ENCODE measurements at regions not wholly inside any gene's neighbourhood (a gene's known extent, or its start where the extent isn't known, plus 50 kb on each side); places are given as distances from the start of the nearest gene placed in this dataset.

GRCh38 chr4:176571206-176571605 lies 221.5 kb downstream of the VEGFC start:
- Mint-ChIP-seq H3K4me3 (no peak overlapping the region), H3K4me1 (no peaks in the 10 kb centered on the region)

GRCh38 chr4:176575141-176575730 lies 217.5 kb downstream of the VEGFC start:
- Histone ChIP-seq H3K36me3 (ENCODE audit: control insufficient read depth, insufficient read depth, low read length) (no peaks in the 10 kb centered on the region), H3K9ac (ENCODE audit: extremely low read depth, low read length, poor library complexity, severe bottlenecking) (no peak overlapping the region), H3K27me3 (ENCODE audit: control insufficient read depth, insufficient read depth, low read length, poor library complexity, severe bottlenecking) (peaks cover 23% of the 10 kb centered on the region), H3K27ac (ENCODE audit: low read depth, low read length) (no peak overlapping the region), H3K4me3 (ENCODE audit: low read length) (no peak overlapping the region), H3K4me1 (ENCODE audit: control insufficient read depth, insufficient read depth, low read length) (peaks cover 5% of the 10 kb centered on the region), H3K9me3 (ENCODE audit: control insufficient read depth, low read length) (no peaks in the 10 kb centered on the region)
- Mint-ChIP-seq H3K9me3 (no peaks in the 10 kb centered on the region), H3K4me1 (peaks cover 24% of the 10 kb centered on the region), H3K4me3 (no peak overlapping the region), H3K27me3 (ENCODE audit: insufficient read depth) (peaks cover 29% of the 10 kb centered on the region), H3K27ac (no peak overlapping the region), H3K36me3 (ENCODE audit: low read depth) (no peaks in the 10 kb centered on the region)
- DNase-seq, result no peak
- no peak for TF ChIP-seq CTCF (conservative IDR thresholded peaks at IDR 0.05)
- 22 to 79% methylated on average over 1 to 2 of the region's 2 CpGs for WGBS, 2 experiments (ENCODE audit: insufficient coverage in 1 of 2, insufficient read length in 1 of 2)

More at GRCh38 chr4:176571206-176571605, 221.5 kb downstream of the VEGFC start:
- Histone ChIP-seq H3K9ac (ENCODE audit: extremely low read depth, low read length, poor library complexity, severe bottlenecking) (no peak overlapping the region), H3K27ac (ENCODE audit: low read depth, low read length) (no peak overlapping the region), H3K9me3 (ENCODE audit: control insufficient read depth, low read length) (no peaks in the 10 kb centered on the region), H3K36me3 (ENCODE audit: control insufficient read depth, insufficient read depth, low read length) (no peaks in the 10 kb centered on the region), H3K4me3 (ENCODE audit: low read length) (no peak overlapping the region), H3K27me3 (ENCODE audit: control insufficient read depth, insufficient read depth, low read length, poor library complexity, severe bottlenecking) (peaks cover 9% of the 10 kb centered on the region), H3K4me1 (ENCODE audit: control insufficient read depth, insufficient read depth, low read length) (no peaks in the 10 kb centered on the region)
- Mint-ChIP-seq H3K27me3 (ENCODE audit: insufficient read depth) (peaks cover 11% of the 10 kb centered on the region), H3K27ac (no peak overlapping the region), H3K9me3 (no peaks in the 10 kb centered on the region), H3K36me3 (ENCODE audit: low read depth) (no peaks in the 10 kb centered on the region)
- TF ChIP-seq CTCF (conservative IDR thresholded peaks at IDR 0.05), result no peak
- no peak for DNase-seq
- WGBS, 2 experiments (ENCODE audit: insufficient coverage in 1 of 2, insufficient read length in 1 of 2), result 84 to 98% methylated on average over 4 to 6 of the region's 6 CpGs

- Mint-ChIP-seq H3K9me3 (no peaks in the 10 kb centered on the region), H3K36me3 (ENCODE audit: low read depth) (no peaks in the 10 kb centered on the region), H3K27me3 (ENCODE audit: insufficient read depth) (peaks cover 45% of the 10 kb centered on the region), H3K4me1 (peaks cover 34% of the 10 kb centered on the region), H3K27ac (no peak overlapping the region), H3K4me3 (no peak overlapping the region)
- Histone ChIP-seq H3K27ac (ENCODE audit: low read depth, low read length) (no peak overlapping the region), H3K36me3 (ENCODE audit: control insufficient read depth, insufficient read depth, low read length) (no peaks in the 10 kb centered on the region), H3K9ac (ENCODE audit: extremely low read depth, low read length, poor library complexity, severe bottlenecking) (no peak overlapping the region), H3K4me1 (ENCODE audit: control insufficient read depth, insufficient read depth, low read length) (peaks cover 5% of the 10 kb centered on the region), H3K9me3 (ENCODE audit: control insufficient read depth, low read length) (no peaks in the 10 kb centered on the region), H3K4me3 (ENCODE audit: low read length) (no peak overlapping the region), H3K27me3 (ENCODE audit: control insufficient read depth, insufficient read depth, low read length, poor library complexity, severe bottlenecking) (peaks cover 23% of the 10 kb centered on the region)
- TF ChIP-seq CTCF (conservative IDR thresholded peaks at IDR 0.05), result no peak
- no peak for DNase-seq
- WGBS, 2 experiments (ENCODE audit: insufficient coverage in 1 of 2, insufficient read length in 1 of 2), result 71 to 100% methylated on average over 1 to 6 of the region's 6 CpGs
Observed at GRCh38 chr4:176579226-176579625, 213.5 kb downstream of the VEGFC start.
